Peyer's patch (tissue), 4 donors: ENCODE measurements at regions not wholly inside any gene's neighbourhood (a gene's known extent, or its start where the extent isn't known, plus 50 kb on each side); places are given as distances from the start of the nearest gene placed in this dataset.

Source experiments
- POLR2A ChIP-seq, 2 donors: fragments of 450-650 bp; IDR thresholded peaks; one replicate each; pipeline ENCODE4 v1.5.1; 2017; ENCODE audit warnings: antibody characterized with exemption in 2 of 2, mild to moderate bottlenecking in 2 of 2, moderate library complexity in 2 of 2
- TF ChIP-seq, protein P1 (sequence below), 6 experiments: fragments of 450-650 bp in 4 of 6; fragments of 200-600 bp in 2 of 6; sonication (generic) in 1 of 6; IDR thresholded peaks; one replicate each; pipeline ENCODE4 v1.5.1; 2017 to 2019; ENCODE audit warnings: antibody characterized with exemption in 6 of 6, mild to moderate bottlenecking in 3 of 6, moderate library complexity in 1 of 6

DNA sequence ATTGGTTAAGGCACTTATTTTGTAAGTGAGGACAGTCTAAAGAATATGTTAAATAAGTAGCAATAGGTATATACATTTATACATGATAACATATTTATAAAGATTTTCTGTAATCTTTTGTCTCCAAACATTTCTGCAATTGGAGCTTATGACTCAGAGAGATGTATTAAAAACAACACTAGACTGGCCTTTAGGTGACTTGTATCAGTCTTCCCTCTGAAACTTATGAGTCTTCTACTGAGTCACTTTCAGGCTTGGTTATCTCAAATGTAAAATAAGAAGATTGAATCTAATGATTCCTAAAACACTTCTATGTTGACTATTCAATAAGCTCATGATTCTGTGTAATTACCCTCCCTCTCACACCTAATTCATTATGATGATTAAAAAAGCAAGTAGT, 672.6 kb upstream of the NEGR1 start:
- TF ChIP-seq POLR2A (IDR thresholded peaks at IDR 0.05): no peak
- TF ChIP-seq, protein P1, sequence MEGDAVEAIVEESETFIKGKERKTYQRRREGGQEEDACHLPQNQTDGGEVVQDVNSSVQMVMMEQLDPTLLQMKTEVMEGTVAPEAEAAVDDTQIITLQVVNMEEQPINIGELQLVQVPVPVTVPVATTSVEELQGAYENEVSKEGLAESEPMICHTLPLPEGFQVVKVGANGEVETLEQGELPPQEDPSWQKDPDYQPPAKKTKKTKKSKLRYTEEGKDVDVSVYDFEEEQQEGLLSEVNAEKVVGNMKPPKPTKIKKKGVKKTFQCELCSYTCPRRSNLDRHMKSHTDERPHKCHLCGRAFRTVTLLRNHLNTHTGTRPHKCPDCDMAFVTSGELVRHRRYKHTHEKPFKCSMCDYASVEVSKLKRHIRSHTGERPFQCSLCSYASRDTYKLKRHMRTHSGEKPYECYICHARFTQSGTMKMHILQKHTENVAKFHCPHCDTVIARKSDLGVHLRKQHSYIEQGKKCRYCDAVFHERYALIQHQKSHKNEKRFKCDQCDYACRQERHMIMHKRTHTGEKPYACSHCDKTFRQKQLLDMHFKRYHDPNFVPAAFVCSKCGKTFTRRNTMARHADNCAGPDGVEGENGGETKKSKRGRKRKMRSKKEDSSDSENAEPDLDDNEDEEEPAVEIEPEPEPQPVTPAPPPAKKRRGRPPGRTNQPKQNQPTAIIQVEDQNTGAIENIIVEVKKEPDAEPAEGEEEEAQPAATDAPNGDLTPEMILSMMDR (IDR thresholded peaks at IDR 0.05): no peak
